NCI-H82 treated with DMSO at 0.1 percent for 48 hours (cell line): ENCODE measurements at regions not wholly inside any gene's neighbourhood (a gene's known extent, or its start where the extent isn't known, plus 50 kb on each side); places are given as distances from the start of the nearest gene placed in this dataset.

ENCODE experiments used
- DNase-seq: peaks from one replicate; lab custom pipeline; 2025; ENCODE audit not compliant: unreplicated experiment; lab: John Stamatoyannopoulos, UW

DNA sequence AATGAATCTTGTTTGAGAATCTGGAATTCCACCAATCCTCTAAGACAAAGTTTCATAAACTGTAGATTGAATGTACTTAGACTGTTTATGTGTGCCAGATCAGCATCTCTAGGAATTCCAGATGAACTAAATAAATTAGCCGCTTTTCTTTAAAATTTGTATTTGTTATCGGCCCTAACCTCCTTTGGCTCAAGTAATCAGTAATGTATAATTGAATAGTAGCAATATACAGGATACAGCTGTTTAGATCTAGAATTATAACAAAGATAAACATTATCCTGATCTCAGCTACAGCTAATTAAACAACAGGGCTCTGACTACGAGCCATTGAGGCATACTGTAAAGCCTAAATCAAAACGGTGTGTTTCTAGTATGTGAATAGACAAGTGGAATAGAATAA is 120.3 kb downstream of the CYB561 start:
- no peak for DNase-seq

DNA sequence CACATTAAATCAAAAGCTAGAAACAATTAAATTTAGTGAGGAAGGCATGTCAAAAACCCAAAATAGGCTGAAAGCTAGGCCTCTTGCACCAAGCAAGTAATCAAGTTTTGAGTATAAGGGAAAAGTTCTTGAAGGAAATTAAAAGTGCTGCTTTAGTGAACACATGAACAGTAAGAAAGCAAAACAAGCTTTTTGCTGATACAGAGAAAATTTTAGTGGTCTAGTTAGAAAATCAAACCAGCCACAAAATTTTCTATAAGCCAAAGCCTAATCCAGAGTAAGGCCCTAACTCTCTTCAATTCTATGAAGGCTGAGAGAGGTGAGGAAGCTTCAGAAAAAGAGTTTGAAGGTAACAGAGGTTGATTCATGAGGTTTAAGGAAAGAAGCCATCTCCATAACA is 116.2 kb downstream of the CYB561 start:
- DNase-seq = no peak

DNA sequence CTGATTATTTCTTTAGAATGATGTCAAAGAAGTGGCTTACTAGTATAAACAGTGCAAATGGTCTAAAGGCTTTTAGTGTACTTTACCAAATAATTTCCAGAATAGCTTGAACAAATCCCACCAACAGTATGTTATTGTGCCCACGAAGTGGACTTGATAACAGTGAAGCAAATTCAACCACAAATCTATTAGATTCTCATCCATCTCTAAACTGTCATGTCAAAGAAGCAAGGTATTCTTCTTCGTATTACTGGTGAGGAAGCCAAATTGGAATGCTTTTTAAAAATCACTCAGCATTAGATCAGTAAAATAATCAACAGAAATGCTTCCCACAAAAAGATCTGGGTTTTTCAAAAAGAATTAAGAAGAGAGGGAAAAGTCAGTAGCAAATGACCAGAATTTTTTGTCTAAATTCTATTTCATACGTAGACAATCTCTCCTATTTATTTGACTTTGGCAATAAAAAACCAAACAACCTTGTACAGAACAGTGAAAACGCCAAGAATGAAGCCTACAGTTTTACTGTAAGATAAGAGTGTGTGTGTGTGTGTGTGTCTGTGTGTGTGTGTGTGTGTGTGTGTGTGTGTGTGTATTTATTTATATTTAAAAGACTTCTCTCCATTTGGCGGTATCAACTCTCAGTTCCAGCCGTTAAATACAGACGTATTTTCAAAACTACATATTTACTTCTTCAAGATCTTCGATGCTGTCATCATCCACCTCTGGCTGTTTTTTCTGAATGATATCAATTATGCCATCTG is 114.6 kb downstream of the CYB561 start:
- DNase-seq = no peak

DNA sequence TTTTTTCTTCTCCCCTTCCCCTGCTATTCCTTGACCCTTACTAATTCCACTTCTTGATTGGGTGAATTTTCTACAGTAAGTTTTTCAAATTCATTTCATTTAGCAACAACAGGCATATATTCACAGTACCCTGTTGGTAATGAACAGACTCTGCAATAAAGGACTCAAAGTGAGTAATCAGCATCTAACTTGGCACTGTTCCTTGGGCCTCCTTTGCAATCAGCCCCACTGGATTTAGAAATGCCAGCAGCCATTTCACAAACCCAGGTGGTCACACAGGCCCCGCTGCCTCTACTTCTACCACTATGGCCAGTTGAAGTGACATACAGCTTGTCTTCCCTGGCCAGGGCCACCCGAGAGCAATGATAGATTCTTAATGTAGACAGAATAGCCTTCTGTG is 113.8 kb downstream of the CYB561 start:
- DNase-seq = no peak

DNA sequence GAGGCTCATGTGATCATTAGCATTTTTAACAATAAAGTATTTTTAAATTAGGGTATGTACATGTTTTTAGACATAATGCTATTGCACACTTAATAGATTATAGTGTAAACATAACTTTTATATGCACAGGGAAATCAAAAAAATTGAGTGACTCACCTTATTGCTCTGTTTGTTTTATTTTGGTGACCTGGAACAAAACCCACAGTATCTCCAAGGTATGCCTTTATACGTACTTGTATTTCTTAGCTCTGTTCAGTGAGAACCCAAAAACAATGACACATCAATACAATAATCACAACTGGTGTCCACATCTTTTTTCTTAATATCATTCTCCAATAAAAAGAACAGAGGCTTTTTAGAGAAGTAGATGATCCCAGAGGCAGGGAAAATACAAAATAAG is 112.2 kb downstream of the CYB561 start:
- DNase-seq = no peak

DNA sequence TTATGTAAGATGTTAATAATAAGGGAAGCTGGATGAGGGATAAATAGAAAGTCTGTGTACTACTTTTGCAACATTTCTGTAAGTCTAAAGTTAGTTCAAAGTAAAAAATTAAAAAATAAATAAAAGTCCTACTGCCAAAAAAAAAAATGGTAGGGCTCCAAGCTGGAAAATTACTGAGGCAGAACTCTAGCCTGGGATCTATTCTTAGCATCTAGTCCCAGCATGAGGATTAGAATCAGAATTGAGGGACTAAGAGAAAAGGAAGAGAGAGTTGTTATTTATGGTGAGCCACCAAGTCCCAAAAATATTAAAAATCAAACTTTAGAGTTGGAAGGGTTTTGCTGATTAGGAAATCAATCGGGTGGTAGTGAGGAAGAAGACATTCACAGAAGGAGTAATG is 110.3 kb downstream of the CYB561 start:
- DNase-seq = no peak

DNA sequence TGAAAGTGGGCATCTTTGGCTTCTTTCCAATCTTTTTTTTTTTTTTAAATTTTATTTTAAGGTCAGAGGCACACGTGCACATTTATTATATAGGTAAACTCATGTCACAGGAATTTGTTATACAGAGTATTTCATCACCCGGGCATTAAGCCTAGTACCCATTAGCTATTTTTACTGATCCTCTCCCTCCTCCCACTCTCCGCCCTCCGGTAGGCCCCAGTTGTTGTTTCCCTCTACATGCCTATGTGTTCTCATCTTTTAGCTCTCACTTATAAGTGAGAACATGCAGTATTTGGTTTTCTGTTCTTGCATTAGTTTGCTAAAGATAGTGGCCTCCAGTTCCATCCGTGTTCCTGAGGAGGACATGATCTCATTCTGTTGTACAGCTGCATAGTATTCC is 108.5 kb downstream of the CYB561 start:
- DNase-seq = no peak

DNA sequence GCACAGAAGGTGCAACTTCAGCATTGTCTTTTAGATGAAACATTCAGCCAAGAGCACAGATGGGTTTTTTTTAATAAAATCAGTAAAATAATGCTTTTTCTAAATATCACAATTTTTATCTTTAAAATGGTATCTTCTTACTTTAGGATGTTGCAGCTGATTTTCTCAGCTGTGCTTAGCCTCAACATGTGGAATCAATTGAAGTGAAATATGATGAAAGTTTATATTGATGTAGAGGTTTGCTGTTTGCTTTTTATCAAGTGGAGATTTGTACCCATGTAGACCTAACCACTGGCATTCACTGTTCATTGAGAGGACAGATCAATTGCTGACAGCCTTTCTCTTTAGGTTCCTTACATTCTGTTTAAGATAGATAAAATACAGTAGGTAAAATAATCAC is 107.8 kb downstream of the CYB561 start:
- no peak for DNase-seq

DNA sequence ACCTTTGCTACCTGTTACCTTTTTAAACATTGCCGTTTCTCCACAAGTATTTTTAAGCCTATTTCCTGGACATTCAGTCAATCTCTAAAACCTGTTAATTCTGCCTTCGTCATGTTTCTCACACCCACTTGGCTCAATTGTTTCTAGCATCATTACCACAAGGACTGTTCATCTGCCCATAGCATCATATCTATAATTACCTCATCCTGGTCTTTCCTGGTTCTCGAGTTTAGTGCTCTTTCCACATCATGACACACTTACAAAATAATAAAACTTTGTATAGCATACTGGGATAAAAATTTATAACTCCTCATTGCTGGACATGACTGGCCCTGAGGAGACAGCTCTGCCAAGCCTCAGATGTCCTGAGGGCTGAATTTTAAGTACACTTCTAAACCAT is 104.8 kb downstream of the CYB561 start:
- no peak for DNase-seq

DNA sequence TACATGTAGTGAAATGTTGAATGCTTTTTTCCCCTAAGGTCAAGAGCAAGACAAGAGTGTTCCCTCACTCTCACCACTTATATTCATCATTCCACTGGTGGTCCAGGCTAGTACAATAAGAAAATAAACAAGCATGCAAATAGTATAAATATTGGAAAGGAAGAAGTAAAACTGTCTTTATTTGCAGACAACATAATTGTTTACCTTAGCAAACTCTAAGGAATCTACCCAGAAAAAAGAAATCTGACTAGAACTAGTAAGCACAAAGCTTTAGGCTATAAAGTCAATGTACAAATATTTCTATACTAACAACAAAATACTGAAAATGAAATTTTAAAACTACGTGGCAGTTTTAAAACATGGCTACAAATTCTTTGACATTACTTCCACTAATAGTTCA is 101.7 kb downstream of the CYB561 start:
- DNase-seq = no peak

DNA sequence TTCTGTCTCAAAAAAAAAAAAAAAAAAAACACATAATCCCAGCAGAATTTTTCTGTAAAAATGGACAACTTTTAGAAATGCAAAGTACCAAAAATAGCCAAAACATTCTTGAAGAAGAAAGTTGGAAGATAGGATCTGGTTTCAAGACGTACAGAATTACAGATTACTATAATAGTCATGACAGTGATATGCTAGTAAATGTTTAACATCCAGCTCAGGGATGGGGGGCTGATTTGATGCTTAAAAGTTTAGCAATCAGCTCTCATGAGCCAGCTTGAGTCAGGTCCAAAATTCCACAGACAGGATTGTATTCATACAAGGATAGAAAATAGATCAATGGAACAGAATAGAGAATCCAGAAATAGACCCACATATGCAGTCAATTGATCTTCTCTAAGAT is 100.5 kb downstream of the CYB561 start:
- DNase-seq = no peak

DNA sequence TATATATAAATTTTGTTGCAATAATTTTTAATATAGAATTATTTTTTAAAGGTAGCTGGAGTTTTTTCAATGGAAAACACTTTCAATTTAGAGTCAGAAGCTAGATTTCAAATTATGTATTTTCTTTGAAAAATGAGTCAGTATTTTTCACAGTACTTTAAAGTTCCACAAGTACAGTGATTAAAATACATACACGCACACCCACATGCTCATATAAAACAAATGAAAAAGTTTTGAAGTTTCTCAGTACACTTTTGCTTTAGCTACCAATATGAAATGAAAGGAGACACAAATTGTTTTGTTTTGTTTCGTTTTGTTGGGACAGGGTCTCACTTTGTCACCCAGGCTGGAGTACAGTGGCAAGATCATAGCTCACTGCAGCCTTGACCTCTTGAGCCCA is 98.6 kb downstream of the CYB561 start:
- DNase-seq = no peak

DNA sequence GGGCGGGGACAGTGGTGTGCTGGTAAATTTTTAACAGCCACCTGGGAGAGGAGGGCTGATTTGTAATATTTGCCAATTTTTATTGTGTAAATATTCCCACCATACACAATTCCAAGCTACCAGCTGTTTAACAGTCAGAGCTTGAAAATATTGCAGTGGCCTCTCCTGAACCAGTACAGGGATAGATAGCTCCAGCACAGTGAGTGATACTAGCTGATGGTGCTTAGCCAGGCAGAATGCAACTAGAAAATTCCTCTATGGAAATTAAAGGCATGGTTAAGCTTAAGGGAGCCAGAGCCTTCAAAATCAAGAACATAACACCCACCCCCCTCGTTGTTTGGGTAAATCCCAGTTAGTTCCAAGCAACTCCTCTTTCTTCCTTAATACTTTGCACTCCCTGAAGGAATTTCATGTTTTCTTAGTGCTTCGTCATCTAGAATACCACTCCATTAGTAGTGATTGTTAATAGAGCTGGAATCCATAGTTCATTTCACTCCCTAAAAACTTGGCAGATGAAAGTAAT is 96.6 kb downstream of the CYB561 start:
- DNase-seq = no peak

DNA sequence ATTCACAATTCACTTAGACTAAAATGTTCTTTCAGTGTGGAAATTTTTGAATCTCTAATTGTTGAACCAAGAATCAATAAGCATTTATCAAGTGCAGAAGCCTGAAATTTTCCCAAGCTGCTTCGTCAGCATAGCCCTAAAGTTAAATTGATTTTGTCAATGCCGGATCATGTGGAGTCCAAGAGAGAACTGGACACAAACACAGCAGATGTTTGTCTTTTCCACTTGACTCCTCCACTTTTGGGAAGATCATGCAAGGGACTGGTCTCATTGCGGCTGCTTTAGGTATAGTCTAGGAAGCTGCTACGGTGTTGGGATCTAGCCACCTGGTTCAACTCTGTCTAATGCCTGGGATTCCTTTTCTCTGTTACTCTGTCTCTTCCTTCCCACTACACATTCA is 95.7 kb downstream of the CYB561 start:
- DNase-seq = no peak

DNA sequence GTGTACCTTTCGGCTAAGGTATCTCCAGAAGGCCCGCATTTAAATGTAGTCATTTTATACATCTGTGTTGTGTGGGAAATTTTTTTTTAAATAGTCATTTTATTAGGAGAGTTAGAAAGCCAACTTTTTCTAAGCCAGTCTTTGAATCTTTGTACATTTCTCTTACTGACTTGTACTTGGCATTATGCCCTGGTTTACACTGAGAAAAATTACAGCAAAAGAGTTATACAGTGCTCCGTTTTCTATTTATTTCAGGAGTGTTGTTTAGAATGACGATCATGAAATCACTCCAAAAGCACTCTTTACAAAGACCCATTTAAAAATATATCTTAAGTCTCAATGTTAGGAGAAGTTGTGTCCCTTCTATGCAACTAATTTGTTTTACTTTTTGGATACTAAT is 91.8 kb downstream of the CYB561 start:
- no peak for DNase-seq

DNA sequence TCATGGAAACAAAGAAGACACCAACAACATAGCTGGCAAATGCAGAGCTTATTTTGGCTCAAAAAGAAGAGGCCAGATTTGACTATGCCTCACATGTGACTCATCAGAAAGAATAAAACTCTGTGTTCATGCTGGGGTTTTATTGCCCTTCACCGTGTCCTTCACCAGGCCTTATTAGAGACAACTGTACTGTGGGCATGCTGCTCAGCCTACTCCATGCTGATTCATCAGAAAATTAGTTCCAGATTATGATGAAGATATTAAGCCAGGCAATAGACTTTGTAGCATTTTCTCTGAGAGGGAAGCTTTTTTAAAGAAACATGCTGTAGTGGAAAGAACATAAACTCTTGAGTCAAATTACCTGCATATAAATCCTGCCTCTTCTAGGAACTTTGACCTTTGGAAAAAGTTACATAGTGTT is 89.8 kb downstream of the CYB561 start:
- DNase-seq = no peak

DNA sequence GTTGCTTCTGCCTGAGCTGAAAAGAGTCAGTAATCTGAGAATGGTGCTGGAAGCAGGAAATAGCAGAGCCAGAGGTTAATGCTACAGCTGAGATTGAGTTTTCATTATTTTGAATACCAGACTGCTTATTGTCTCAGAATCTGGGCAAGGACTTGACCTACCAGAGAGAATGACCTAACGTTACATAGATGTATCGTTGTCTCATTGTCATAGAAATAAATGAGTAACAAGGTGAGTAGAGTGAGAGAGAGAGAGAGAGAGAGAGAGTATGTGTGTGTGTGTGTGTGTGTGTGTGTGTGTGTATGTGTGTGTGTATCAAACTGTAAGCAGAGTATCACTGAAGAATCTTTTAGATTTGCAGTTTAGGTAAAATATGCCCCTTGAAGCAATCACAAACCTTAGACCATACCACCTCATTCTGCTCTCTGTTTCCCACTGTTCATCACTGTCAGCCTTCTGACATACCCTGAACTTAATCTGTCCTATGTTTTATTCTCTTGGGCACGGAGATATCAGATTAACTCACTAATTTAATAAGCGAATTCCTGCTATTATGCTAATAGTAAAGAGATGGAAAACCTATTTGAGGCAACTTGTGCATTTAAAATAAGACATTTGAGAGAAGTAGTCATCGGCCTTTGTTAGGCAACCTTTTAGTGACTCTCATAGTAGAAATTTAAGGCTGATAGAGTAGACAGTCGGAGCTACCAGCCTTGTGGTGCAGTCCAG is 87.8 kb downstream of the CYB561 start:
- peak; percentile 33 for DNase-seq

DNA sequence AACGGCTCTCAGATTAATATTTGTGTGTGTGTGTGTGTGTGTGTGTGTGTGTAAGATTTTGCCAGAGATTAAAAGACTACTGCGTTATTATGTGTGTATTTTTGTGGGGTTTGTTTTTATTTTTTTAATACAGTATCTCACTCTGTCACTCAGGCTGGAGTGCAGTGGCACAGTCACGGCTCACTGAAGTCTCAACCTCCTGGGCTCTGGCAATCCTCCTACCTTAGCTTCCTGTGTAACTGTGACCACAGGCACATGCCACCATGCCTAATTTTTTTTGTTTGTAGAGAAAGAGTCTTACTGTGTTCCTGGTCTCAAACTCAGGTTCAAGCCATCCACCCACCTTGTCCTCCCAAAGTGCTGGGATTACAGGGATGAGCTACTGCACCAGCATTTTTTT is 87.2 kb downstream of the CYB561 start:
- DNase-seq = no peak

DNA sequence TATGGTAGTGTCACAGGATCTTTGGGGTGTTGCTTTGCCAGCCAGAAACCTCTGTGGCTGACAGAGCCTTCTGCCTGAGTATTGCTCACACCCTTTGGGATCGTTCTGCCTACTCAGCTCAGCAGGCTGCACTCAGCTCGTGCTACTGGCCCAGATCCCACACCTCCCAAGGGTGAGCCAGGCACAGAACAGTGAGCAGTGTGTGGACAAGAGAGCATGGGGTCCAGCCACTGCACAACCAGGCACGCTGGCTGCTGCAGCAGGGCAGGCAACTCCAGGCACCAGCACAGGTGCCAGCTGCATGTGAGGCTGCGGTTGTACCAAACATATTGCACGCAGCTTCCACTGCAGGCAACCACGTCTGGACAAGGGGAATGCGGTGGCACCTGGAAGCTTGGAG is 84.9 kb downstream of the CYB561 start:
- no peak for DNase-seq

DNA sequence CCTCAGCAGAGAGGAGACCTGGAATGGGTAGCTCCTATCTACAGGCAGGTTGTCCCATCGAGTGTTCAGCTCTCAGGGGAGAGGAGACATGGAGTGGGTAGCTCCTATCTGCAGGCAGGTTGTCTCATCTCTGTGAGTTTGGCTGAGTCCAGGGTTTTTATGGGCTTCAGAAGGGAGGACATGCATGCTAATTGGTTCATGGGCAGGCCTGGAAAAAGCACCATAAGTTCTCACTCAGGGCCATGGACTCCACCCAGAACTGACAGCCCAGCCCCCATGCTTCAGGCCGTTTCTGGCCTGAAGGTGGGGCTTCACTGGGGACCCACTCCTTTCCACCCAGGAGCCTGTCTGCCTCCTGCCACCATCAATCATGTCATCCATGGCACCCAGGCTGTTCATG is 84.0 kb downstream of the CYB561 start:
- DNase-seq = no peak

DNA sequence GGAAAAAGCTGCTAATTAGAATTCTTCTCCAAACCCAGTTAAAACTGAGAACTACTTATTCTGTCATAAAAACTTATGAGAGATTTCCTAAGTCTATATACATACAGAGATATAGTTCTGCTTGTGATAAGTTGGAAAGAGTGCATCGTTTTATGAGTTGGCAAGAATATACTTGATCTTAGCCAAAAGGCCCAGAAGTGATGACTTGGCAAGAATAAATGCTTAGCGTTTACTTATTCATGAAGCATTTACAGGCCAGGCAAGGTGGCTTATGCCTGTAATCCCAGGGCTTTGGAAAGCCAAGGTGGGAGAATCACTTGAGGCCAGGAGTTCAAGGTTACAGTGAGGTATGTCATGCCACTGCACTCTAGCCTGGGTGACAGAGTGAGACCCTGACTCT is 81.7 kb downstream of the CYB561 start:
- DNase-seq = no peak

DNA sequence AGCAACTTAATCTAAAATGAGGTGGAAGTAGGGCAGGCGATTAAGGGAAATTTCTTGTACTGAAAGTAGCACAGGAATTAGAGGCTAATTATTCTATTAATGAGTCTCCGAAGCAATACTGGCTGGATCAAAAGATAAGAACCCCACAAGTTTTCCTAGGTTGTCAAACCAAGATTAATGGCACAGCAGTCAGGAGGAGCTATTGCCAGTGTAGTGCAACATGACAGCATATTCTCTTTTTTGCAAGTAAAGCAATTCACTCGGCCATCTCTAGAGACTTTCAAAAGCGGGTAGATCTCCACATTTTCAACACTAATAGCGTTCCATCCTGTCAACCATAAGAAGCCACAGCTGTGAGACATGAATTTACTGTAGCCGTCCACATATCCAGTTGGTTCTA is 81.2 kb downstream of the CYB561 start:
- DNase-seq = no peak
